ENCODE measurements at regions not wholly inside any gene's neighbourhood (a gene's known extent, or its start where the extent isn't known, plus 50 kb on each side); places are given as distances from the start of the nearest gene placed in this dataset.
A peak's percentile ranks its signal among the peaks of the same experiment; 100 is the strongest.

DNA sequence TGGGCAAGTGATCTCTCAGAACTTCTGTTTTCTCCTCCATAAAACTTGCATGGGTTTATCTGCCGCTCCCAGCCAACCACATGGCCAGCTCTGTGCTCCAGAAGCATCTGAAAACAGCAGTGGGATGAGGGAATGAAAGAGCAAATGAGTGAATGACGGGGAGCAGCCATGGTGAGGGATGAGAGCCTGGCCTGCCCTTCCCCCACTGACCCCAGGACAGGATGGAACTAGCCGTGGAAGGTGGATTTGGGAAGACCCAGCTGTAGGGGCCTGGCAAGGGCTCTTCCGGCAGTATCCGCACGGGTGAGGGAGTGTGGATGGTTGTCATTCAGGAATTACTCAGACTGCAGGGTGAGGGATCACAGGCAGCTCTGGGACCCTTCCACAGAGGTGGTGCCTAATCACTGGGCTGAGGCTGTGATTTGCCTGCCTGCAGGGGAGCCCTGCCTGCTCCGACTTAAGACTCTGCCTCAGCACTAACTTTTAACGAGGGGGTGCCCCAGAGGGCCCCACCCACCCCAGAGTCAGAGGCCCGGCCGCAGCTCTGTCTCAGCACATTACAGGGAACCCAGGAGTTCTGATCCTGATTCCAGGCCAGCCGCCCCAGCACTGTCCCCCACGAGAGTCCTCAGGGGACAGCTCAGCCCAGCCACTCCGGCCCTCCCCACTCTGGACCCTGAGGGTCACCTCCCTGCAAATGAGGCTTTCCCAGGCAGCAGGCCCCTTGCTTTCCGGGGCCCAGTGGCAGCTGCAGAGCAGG is 136.8 kb upstream of the C14orf180 start (continued):
- TF ChIP-seq TCF7L2 (IDR thresholded peaks at IDR 0.05; ENCODE audit: borderline replicate concordance, extremely low read depth, insufficient read depth, insufficient read length) = no peak
- TF ChIP-seq CBX3 (IDR thresholded peaks at IDR 0.05; ENCODE audit: low read depth) = no peak
- no peak for TF ChIP-seq ZBTB33 (IDR thresholded peaks at IDR 0.05; ENCODE audit: extremely low read depth, insufficient replicate concordance, low read length)
- TF ChIP-seq SRF (IDR thresholded peaks at IDR 0.05; ENCODE audit: low read depth) = no peak
- no peak for TF ChIP-seq POLR2AphosphoS5 (IDR thresholded peaks at IDR 0.05; ENCODE audit: low read depth, low read length)

DNA sequence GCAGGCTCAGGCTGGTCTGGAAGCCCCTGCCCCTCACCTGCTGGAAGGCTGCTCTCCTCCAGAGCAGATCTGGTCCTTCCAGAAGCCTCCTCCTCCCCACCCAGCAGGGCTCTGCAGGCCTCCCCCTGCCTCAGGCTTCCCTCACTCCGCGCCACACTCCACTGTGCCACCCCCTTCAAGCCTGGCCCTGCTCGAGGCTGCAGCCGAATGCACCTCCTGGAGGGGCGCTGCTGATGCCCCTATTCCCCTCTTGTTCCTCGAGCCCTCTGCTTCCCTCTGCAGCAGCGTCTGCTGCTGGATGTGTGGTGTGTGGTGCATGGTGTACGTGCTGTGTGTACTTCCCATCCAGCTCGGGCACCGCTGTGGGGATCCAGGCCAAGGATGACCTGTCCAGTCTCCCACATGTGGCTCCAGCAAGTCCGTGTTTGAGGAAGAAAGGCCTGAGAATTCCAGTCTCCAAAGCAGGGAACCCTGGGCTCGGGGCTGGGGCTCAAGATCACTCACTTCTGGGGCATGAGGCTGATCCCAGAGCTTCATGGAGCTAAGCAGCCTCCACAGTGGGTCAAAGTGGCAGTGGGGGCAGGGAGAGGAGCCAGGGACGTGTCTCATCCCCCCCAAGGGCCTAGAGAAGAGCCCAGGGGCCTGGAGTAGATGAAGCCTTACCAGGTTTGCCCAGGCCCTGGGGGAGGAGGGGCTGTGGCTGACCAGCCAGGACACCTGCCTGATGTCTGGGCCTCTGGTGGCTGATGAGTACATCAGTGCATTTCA is 136.0 kb upstream of the C14orf180 start:
- Histone ChIP-seq H3K36me3 (ENCODE audit: control insufficient read depth in 1 of 2, insufficient read depth in 2 of 2, low read length in 2 of 2) (no peaks in the 10 kb centered on the region), H3K4me2 (ENCODE audit: low read length) (no peak overlapping the region), H3K4me3 (replicated peaks in 1 of 2; ENCODE audit: low read depth in 1 of 2, low read length in 2 of 2) (no peak overlapping the region), H3K27ac (ENCODE audit: low read depth, low read length) (no peak overlapping the region), H4K20me1 (ENCODE audit: insufficient read depth) (no peaks in the 10 kb centered on the region), H3K27me3 (ENCODE audit: insufficient read depth, low read length) (peaks cover 6% of the 10 kb centered on the region; the same call in 1 of the 2 replicates), H3K4me1 (ENCODE audit: control insufficient read depth in 1 of 2, insufficient read depth in 2 of 2, low read length in 2 of 2) (no peaks in the 10 kb centered on the region), H2AFZ (ENCODE audit: low read depth, low read length, poor library complexity, severe bottlenecking) (no peak overlapping the region), H3K79me2 (ENCODE audit: insufficient read depth, low read length) (no peaks in the 10 kb centered on the region), H3K9me3 (ENCODE audit: control insufficient read depth in 1 of 2, insufficient read depth in 1 of 2, low read depth in 1 of 2, low read length in 2 of 2) (0 out of 4 replicates have a peak, but pooled peaks cover 0 to 1% of the 10 kb centered on the region in 2 experiments), H3K9ac (ENCODE audit: low read length) (no peak overlapping the region), H3K9me2 (ENCODE audit: insufficient read depth) (no peaks in the 10 kb centered on the region)
- intact Hi-C loops (cut with micrococcal nuclease) = no loop called here
- BruUV-seq (replicated peaks) = no TSS peak
- DNase-seq (ENCODE audit: low read depth, low spot score) = no peak
- peak; percentile 51 for ATAC-seq
- no peak for TF ChIP-seq RAD21 (IDR thresholded peaks at IDR 0.05; ENCODE audit: low read depth)
- TF ChIP-seq JUND (IDR thresholded peaks at IDR 0.05) = no peak
- TF ChIP-seq YY1 (IDR thresholded peaks at IDR 0.05; ENCODE audit: extremely low read depth, insufficient replicate concordance, low read depth, low read length) = no peak
- TF ChIP-seq TCF7L2 (IDR thresholded peaks at IDR 0.05; ENCODE audit: borderline replicate concordance, extremely low read depth, insufficient read depth, insufficient read length) = no peak
- RAD21 ChIA-PET (ENCODE audit: low non-redundant PET in 1 of 2, low total read pairs in 2 of 2, uncharacterized antibody in 2 of 2, unreplicated experiment in 2 of 2) = no interaction called here
- CTCF ChIA-PET = no interaction called here
- POLR2A ChIA-PET = no interaction called here
